GM19324 (cell line): ENCODE measurements at regions not wholly inside any gene's neighbourhood (a gene's known extent, or its start where the extent isn't known, plus 50 kb on each side); places are given as distances from the start of the nearest gene placed in this dataset.
"Not testable (repeated sequence)": the region's sequence is repeated elsewhere in the genome, so short reads cannot be mapped to it uniquely, and the experiment has no call there.

Source experiments
- ATAC-seq: cut with Tn5 transposase; IDR thresholded peaks from one replicate; pipeline ENCODE4 v1.9.1; 2021; ENCODE audit warnings: mild to moderate bottlenecking, moderate library complexity; ENCODE audit not compliant: unreplicated experiment, low FRiP score

DNA sequence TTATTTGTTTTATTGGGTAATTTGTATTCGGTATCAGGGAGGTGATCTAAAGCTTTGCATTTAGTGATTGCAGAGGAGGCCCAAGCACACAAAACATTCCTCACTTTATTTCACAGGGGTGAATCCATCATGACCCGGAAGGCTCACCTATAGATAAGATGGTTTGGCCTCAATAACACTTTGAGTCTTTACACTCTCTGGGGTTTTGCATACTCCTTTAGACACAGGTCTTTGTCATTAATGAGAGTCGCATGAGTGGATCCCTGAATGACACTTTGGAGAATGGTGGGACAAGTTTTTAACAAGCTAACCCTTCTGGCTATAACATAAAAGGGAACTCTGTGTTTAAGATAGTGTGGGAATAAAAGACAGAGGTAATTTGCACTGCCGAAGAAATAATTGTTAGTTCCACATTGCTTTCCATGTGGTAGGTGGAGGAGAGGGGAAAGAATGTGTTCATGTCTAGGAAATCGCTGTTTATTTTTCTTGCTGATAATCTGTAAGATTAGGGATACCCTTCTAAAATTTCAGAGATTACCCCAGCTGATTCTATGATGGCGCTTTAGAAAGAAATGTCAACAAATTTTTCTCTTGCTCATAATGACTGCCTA is 455.8 kb downstream of the TFEC start:
- ATAC-seq: no peak

DNA sequence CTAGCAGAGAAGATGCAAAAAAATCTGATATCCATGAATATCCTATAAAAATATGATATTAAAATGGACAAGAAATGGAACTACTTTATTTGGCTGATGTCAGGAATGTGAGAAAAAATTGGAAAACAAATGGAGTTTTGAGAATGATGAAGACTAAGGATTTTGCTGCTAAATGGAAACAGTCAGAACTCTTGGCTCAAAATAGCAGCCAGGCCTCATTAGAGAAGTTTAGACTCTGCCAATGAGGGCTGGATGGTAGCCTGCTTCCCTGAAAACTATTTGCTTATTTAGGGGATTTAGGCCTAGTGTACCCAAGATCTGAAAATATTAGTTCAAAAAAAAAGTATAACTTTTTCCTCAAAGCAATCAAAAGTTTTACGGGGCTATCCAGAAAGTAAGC is 458.5 kb downstream of the TFEC start:
- no peak for ATAC-seq

DNA sequence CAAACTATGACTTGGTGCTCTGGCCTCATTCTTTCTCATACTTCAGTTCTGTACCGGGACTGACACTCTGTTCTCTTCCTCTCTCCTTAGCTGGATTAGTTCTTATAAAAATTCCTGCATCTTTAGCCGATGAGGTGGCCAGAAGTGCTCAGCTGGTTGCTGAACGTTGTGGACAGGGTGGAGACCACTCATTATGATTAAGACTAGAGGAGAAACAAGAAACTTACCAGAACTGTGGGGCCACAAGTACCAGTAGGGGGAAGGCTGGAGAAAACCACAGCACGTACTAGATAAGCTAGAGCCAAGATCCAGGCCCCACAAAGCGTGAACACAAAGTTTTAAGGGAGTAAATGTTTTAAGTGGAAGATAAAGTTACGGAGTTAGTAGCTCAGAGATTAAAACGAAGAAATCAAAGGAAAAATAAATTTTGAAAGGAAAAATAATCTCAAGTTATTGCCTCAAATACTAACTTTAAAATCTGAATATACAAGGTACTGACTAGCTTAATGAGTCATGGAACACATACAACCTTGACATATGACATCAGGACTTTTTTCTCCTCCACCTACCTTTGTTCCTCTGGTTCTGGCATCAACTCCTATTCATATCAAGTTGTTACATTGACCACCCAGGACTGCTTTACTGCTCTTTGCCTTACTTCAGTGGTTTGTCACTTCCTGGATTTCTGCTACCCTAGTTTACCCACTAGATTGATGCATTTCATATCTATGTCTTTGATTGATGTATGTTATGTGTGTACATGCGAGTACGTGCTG is 469.0 kb downstream of the TFEC start:
- no peak for ATAC-seq

DNA sequence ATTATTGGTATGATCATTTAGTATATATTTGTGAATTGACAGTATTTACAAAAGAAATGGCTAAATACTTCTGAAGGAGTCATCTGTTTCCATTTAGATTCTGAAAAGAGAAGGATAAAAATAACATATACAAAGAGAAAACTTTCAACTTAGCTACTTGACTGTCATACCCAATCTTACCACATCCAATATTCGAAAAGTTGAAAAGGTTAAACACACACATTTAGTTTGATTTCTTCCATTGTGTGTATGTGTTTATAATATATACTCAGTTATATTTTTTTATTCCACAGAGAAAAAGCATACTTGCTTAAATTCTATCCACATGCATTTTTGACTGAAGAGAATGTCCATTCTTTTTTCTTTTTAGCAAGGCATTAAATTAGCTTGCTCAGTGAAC is 470.7 kb downstream of the TFEC start:
- no peak for ATAC-seq

DNA sequence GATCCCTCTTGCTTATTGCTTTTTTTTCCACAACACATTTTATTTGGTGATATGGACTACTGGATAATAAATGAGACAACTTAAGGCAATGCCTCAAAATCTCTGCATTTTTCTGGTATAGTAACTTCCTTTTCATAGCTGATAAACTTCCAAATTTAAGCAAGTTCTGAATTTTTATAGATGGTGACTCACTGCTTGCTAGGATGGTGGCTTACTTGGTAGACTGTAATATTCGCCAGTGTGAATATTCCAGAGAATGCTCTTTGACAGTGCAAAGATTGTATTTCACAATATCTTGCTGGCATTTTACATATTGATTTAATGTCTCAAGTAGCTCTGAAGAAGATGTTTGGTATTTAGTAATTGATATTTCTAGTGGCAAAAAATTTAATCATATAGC is 472.4 kb downstream of the TFEC start:
- no peak for ATAC-seq

DNA sequence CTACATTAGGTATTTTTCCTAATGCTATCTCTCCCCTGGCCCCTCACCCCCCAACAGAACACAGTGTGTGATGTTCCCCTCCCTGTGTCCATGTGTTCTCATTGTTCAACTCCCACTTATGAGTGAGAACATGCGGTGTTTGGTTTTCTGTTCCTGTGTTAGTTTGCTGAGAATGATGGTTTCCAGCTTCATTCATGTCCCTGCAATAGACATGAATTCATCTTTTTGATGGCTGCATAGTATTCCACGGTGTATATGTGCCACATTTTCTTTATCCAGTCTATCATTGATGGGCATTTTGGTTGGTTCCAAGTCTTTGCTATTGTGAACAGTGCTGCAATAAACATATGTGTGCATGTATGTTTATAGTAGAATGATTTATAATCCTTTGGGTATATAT is 473.3 kb downstream of the TFEC start:
- not testable (repeated sequence) for ATAC-seq

DNA sequence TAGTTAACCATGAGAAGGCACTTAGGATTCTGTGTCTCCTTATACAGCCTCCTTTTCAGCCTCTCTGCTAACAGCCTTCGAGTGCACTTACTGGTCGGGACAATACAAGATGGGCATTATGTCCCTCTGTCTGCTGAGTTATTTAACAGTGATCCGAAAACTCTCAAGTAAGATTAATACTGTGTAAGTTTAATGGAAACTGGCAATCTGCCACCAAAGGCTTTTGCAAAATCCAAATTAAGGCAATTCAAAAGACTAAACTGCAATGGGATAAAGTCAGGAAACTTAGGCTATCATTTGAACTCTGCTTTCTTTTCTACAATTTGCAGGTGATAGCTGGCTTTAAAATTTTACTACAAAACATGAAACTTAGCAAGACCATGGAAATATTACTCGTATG is 477.8 kb downstream of the TFEC start:
- ATAC-seq: no peak

DNA sequence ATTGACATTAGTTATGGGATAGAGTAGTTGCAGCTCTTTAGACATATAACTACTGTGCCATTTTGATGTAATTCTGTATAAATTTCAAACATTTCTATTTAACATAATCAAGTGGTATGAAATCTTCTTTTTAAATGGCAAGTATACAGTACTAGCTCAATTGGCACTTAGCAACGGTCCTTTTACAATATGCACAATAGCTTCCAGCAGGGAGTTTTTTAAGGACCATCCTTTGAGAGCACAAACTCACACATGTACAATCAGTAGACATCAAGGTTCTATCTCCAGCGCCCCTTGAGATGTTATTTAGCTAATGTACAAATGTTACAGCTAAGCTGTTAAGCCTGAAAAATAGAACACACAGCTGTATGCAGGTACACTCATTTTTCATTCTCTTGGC is 480.7 kb downstream of the TFEC start:
- no peak for ATAC-seq

DNA sequence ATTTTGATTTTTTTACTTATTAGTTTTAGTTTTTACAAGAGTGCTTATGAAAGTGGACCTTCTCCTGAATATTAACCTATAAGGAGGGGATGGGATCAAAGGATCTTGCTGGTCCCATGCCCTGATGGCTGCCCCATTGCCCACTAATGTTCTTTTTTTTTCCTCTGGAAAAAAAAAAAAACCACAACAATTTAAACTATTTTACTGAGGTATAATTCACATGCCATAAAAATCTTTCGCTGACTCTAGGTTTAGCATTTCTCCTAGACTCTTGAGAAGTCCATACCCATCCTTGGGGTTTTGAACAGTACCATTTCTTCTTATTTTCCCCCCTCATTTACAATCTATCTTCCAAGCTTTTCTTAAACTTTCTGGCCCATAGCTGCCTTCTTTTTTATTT is 481.8 kb downstream of the TFEC start:
- ATAC-seq: no peak

DNA sequence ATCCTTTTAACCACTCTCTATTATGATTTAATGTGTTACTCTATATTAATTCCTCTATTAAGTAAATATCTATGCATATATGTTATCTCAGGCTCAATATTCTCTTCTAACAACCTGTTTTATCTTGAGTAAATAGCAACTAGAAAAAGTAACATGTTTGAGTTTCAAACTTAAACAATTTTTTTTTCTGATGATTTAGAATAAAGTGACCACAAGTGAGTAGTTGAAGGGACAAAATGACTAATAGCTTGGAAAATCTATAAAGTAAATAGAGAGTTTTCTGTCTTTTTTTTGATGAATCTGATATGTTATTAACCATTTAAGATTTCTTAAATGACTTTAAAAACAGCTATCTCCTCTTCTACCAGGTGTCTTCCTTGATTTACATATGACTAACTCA is 483.8 kb downstream of the TFEC start:
- no peak for ATAC-seq

DNA sequence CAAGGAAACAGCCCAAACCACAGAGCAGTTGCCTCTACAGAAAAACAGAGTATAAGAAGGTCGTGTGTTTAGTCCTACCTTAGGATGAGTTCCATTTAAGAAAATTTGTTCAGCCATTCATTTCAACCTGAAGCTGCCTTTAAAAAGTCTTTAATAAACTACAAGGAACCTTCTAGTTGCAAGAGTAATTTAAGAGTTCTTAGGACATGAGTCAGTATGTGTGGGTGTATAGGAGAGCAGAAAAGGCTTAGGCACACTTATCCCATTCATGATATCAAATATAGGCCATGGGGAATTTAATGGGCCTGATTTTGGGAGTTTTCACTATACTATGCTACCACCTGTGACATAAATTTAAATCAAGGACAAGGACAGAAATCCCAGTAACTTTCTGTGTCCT is 496.8 kb downstream of the TFEC start:
- no peak for ATAC-seq

DNA sequence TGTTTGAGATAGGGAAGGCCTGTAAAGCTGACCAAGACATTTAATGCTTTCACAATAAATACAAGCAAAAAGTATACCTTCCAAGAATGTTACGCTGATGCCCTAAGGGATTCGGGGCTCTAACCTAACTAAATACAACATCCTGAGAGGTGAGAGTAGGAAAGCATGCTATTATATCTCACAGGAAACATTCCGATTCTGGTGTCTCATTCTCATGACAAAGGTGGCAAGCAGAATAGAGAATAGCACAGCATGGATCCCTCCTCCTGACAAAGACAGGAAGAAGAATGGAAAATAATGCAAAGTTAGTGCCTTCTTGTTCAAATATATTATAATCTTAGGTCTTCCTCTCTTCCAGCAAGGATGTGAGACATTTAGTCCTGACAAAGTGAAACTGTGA is 504.3 kb downstream of the TFEC start:
- ATAC-seq: no peak

DNA sequence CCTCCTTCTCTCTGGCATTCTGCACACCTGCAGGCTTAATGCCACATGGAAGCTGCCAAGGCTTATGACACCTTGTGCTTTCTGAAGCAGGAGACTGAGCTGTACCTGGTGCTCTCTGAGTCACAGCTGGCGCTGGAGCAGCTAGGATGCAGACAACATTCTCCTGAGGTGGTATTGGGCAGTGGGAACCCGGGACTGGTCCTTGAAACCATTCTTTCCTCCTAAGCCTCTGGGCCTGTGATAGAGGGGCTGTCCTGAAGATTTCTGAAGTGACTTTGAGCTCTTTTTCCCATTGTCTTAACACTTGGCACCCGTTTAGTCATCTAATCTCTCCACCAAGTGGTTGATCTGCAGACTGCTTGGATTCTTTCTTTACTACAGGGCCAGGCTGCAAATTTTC is 508.4 kb downstream of the TFEC start:
- ATAC-seq: no peak

DNA sequence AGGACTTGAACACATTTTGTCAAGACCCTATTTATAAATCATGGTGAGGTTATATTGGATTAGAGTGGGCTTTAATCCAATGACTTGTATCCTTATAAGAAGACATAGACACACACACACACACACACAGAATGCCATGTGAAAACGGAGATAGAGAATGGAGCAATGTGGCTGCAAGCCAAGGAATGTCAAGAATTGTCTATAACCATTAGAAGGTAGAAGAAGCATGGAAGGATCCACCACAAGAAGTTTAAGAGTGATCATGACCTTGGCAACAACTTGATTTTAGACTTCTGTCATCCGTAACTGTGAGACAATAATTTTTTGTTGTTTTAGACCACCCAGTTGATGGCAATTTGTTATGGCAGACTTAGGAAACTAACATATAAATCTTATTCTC is 514.2 kb downstream of the TFEC start:
- ATAC-seq: no peak

DNA sequence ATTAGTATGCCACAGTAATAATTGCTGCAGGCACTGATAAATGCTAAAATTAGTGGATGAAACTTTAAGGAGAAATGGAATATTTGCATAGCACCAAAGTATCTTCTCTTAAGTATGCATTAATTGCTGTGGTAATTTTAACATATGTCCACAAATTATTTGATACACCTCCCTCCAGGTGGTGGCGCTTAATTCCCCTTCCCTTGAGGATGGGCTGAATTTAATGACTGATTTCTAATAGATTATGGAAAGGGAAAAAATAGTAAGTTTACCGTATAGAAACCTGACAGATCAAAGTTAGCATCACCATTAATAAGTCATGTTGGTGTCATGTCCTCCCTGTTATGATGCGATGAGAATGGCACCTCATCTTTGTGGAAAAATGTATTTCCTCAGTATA is 519.2 kb downstream of the TFEC start:
- ATAC-seq: no peak

DNA sequence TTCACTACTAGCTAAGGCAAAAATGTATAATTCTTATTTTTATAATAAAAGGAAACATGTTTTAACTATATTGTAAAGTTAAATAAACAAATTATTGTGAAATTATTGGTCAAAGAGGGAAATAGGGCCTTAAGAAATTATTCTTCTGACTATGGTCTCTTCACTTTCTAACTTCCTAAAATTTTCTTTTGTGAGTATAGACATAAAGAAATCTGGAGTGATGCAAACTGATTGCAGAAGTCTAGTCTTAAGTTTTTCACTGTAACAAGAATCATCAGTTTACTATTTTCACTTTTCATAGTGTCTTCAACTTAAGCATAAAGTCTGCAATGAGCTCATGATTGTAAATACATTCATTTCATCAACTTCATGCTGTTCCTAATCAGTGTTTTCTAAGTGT is 525.4 kb downstream of the TFEC start:
- ATAC-seq: no peak

DNA sequence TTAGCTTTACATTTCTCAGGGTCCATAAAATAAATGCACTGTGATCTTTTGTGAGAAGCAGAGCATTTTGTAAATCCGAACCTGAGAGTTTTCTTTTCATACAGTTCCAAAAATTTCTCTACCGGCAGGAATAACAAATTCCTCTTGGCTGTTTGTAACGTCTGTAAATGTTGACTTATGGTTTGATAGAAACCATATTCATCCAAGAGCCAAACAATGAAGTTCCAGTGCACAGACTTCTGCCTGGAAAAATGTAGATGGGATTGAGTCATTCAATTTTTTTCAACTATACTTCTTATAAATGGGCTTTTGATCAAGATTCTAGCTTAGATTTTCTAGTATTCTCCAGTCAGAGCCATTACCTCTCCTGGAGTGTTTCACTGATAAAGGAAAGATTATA is 530.6 kb downstream of the TFEC start:
- no peak for ATAC-seq

DNA sequence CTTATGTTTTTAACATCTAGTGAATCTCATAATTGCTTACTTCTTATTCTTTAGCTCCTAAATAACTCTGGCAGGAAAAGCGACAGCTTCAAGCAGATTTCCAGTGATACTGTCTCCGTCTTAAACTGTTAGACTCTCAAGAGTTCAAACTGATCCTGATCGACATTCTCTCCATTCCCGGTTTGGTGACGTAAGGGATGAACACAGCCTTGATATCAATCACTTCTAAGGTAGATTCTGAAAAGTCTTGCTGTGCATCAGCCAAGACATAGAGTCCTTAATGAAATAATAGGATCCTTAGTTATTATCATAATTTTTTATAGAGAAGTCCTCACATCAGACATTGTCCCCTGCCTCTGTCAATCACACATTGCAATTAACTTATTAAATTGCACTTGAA is 534.6 kb downstream of the TFEC start:
- ATAC-seq: no peak

DNA sequence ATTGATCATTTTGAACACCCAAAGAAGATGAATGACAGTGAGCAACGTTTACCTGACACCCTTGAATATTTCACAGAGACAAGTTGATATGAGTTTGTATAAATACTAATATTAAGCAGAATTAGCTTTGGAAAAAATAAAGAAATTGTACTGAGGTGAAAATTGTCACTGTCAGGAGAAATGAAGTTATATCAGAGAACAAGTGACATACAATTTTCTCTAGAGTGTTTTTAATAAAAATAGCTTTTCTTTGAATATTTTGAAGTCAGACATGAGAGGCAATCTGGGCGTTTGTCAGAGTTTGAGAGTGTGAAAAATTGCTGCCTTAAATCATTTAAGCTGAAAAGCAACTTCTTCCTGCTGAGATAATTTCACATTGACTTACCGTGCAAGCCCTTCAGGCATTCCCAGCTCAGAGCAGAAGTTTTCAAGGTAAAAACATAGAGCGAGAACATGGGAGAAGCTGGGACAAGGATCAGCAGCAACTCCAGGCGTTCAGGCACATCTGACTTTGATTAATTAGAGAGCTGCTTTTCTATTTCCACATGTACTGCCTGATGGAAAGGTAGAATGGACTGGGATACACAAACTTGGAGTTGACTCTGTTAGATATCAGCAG is 535.9 kb downstream of the TFEC start:
- ATAC-seq: no peak

DNA sequence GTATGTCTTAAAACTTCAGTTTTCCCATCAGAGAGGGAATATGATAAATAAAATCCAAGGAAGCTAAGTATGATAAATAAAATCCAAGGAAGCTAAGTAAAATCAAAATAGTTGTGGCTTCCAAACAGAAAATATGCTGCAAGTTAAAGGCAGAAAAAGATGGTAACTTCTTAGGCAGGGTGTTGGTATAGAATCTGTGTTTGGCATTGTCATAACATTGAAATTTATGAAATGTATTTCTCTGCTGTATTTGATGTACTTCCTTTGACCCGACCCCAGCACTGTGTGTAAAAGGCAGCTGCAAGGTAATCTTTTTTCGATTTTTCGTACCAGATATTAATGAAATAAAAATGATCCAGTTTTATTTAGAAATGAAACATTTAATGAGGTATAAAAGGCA is 537.2 kb downstream of the TFEC start:
- no peak for ATAC-seq

DNA sequence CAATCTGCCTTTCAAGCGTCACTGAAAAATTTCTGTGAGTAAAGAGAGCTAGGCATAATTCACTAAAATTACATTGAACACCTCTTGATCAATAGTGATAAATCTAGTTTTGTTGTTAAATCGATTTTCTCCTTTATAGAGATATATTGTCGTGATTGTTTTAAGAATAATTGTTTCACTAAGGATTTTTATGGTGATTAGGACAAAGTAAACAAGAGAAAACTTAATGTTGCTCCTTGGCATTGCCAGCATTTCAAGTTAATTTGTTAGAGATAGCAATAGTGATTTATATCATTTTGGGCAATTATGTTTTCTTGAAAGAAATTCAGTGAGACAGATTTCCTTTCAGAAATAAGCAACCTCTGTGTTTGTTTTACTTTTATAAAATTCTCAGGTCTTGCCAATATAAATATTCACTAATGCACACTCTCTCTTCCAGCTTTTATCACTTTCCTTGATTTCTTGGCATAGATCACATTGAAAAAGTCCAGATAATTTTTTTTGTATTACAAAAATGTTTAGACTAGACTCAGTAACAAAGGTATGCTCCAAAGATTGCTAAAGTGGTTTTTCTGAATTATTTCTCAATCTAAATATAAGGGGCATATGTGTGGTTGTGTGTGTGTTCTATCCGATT is 538.7 kb downstream of the TFEC start:
- no peak for ATAC-seq

DNA sequence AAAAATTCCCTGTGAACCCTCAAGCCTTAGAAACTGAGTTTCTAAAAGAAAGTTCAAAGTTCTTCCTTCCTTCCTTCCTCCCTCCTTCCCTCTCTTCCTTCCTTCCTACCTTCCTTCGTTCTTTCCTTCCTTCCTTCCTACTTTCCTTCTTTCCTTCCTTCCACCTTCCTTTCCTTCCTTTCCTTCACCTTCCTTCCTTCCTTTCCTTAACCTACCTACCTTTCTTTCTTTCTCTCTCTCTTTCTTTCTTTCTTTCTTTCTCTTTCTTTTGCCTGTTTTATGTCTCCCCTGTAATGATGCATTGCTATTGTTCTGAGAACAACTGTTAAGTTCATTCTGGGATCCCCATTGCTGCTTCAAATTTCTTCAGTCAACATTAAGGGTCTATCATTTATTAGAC is 551.1 kb downstream of the TFEC start:
- no peak for ATAC-seq
